Natural killer cell (primary cell): ENCODE measurements at regions not wholly inside any gene's neighbourhood (a gene's known extent, or its start where the extent isn't known, plus 50 kb on each side); places are given as distances from the start of the nearest gene placed in this dataset.

Experiments
- ATAC-seq, 3 donors: fragments of 150-1000 bp in 2 of 3; fragments of 200-7000 bp in 1 of 3; cut with Tn5 transposase; 1 replicate in 1 of 3; 2 replicates in 2 of 3; pipeline ENCODE4 v1.10.0; 2021; ENCODE audit warnings: mild to moderate bottlenecking in 2 of 3, moderate library complexity in 2 of 3
- DNase-seq, 2 donors: peaks; one replicate each; pipeline versions ENCODE4 v3.0.0 to v3.0.0-alpha.2; 2013 to 2021; ENCODE audit warnings: mixed read lengths in 1 of 2
- H3K27ac ChIP-seq: one replicate; pipeline ENCODE4 v1.5.1; 2013; ENCODE audit warnings: mild to moderate bottlenecking, low read length
- H3K27me3 ChIP-seq: one replicate; pipeline ENCODE4 v1.6.1; 2013; ENCODE audit warnings: low read length; ENCODE audit not compliant: control insufficient read depth, insufficient read depth
- H3K36me3 ChIP-seq: one replicate; pipeline ENCODE4 v1.6.1; 2013; ENCODE audit warnings: low read length; ENCODE audit not compliant: control insufficient read depth, insufficient read depth
- H3K4me1 ChIP-seq: one replicate; pipeline ENCODE4 v1.6.1; 2013; ENCODE audit warnings: low read length; ENCODE audit not compliant: control insufficient read depth, insufficient read depth
- H3K4me3 ChIP-seq: one replicate; pipeline ENCODE4 v1.5.1; 2013; ENCODE audit warnings: low read length
- H3K9me3 ChIP-seq: one replicate; pipeline ENCODE4 v1.6.1; 2013; ENCODE audit warnings: low read length; ENCODE audit not compliant: control insufficient read depth, insufficient read depth
- H3K27ac Mint-ChIP-seq, 2 donors: one replicate each; pipeline ENCODE4 v1.8.0; 2022; ENCODE audit warnings: mild to moderate bottlenecking in 2 of 2, mixed read lengths in 2 of 2, moderate library complexity in 1 of 2
- H3K27me3 Mint-ChIP-seq, 2 donors: one replicate each; pipeline ENCODE4 v1.8.0; 2022; ENCODE audit warnings: low read depth in 2 of 2, mixed read lengths in 2 of 2
- H3K36me3 Mint-ChIP-seq: one replicate; pipeline ENCODE4 v1.8.0; 2022; ENCODE audit warnings: mixed read lengths
- H3K4me1 Mint-ChIP-seq, 2 donors: one replicate each; pipeline ENCODE4 v1.8.0; 2022; ENCODE audit warnings: mixed read lengths in 2 of 2
- H3K4me3 Mint-ChIP-seq: one replicate; pipeline ENCODE4 v1.8.0; 2022; ENCODE audit warnings: mild to moderate bottlenecking, moderate library complexity, mixed read lengths
- H3K9me3 Mint-ChIP-seq, 2 donors: one replicate each; pipeline ENCODE4 v1.8.0; 2022; ENCODE audit warnings: mixed read lengths in 2 of 2
- WGBS: methylation state at CpG from one replicate; pipeline ENCODE4 v1.1.7; 2013; ENCODE audit warnings: missing lambda C conversion rate; ENCODE audit not compliant: insufficient coverage; 5-methylcytosine and 5-hydroxymethylcytosine counted together
- intact Hi-C: fragments of 100-400 bp; cut with micrococcal nuclease; formaldehyde crosslinking; loops from one replicate; pipeline ENCODE4 v1.14.2; 2022
- TF ChIP-seq, protein P1 (sequence below): fragments of 200-600 bp; IDR thresholded peaks from one replicate; pipeline ENCODE4 v1.8.0; 2022; ENCODE audit warnings: antibody characterized with exemption

DNA sequence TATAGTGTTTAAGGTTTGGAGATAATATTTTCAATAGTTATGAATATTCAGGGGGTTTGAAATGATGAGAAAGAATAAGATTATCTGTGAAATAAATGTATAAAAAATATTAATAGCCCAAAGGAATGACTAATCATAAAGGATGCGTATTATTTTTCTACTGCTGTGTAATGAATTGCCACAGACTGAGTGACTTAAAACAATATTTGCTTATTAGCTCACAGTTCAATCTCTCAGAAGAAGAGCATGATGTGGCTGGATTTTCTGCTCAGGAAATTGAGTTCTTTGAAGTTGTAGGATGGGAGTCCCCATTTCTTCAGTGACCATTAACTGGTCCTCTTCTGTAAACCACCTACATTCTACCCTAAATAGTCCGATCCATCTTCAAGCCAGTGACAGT lies 1680.8 kb upstream of the AGA start:
- ATAC-seq, result no peak
- WGBS, result 100% methylated on average over 1 of the region's 2 CpGs
- no peaks in the 10 kb centered on the region for H3K27me3 ChIP-seq
- H3K27ac Mint-ChIP-seq, result no peak overlapping the region
- H3K36me3 Mint-ChIP-seq, result no peaks in the 10 kb centered on the region
- no peaks in the 10 kb centered on the region for H3K36me3 ChIP-seq
- no peaks in the 10 kb centered on the region for H3K27me3 Mint-ChIP-seq
- H3K4me3 Mint-ChIP-seq, result no peak overlapping the region
- no peaks in the 10 kb centered on the region for H3K4me1 ChIP-seq
- no peaks in the 10 kb centered on the region for H3K9me3 ChIP-seq
- TF ChIP-seq, protein P1, sequence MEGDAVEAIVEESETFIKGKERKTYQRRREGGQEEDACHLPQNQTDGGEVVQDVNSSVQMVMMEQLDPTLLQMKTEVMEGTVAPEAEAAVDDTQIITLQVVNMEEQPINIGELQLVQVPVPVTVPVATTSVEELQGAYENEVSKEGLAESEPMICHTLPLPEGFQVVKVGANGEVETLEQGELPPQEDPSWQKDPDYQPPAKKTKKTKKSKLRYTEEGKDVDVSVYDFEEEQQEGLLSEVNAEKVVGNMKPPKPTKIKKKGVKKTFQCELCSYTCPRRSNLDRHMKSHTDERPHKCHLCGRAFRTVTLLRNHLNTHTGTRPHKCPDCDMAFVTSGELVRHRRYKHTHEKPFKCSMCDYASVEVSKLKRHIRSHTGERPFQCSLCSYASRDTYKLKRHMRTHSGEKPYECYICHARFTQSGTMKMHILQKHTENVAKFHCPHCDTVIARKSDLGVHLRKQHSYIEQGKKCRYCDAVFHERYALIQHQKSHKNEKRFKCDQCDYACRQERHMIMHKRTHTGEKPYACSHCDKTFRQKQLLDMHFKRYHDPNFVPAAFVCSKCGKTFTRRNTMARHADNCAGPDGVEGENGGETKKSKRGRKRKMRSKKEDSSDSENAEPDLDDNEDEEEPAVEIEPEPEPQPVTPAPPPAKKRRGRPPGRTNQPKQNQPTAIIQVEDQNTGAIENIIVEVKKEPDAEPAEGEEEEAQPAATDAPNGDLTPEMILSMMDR, result no peak
- H3K9me3 Mint-ChIP-seq, result peaks cover 4 to 20% of the 10 kb centered on the region in 2 donors
- no peak for DNase-seq
- intact Hi-C loops, result no loop called here
- no peaks in the 10 kb centered on the region for H3K4me1 Mint-ChIP-seq
- H3K4me3 ChIP-seq, result no peak overlapping the region
- H3K27ac ChIP-seq, result no peak overlapping the region

DNA sequence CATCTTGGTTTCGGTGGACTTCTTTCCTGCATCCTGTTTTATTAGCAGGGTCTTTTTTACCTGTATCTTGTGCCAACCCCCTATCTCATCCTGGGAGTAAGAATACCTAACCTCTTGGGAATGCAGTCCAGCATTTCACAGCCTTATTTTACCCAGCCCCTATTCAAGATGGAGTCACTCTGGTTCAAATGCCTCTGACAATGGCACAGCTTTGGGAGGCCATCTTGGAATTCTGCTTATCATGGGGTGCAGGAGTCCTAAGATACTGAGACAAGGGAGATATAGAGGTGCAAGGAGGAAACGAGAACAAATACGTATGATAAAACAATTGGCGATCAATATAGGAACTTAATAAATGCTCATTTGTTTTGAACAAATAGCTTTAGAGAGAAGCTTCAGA lies 1682.2 kb upstream of the AGA start:
- H3K27ac Mint-ChIP-seq, result no peak overlapping the region
- H3K4me3 ChIP-seq, result no peak overlapping the region
- intact Hi-C loops, result no loop called here
- ATAC-seq, result no peak
- H3K4me1 ChIP-seq, result no peaks in the 10 kb centered on the region
- TF ChIP-seq, protein P1, result no peak
- no peak overlapping the region for H3K4me3 Mint-ChIP-seq
- no peaks in the 10 kb centered on the region for H3K4me1 Mint-ChIP-seq
- H3K27me3 ChIP-seq, result no peaks in the 10 kb centered on the region
- no peak overlapping the region for H3K27ac ChIP-seq
- no peaks in the 10 kb centered on the region for H3K36me3 ChIP-seq
- no peaks in the 10 kb centered on the region for H3K36me3 Mint-ChIP-seq
- DNase-seq, result no peak
- H3K27me3 Mint-ChIP-seq, result no peaks in the 10 kb centered on the region
- no peaks in the 10 kb centered on the region for H3K9me3 ChIP-seq
- 92% methylated on average over 4 of the region's 4 CpGs for WGBS
- peaks cover 6 to 20% of the 10 kb centered on the region in 2 donors for H3K9me3 Mint-ChIP-seq

DNA sequence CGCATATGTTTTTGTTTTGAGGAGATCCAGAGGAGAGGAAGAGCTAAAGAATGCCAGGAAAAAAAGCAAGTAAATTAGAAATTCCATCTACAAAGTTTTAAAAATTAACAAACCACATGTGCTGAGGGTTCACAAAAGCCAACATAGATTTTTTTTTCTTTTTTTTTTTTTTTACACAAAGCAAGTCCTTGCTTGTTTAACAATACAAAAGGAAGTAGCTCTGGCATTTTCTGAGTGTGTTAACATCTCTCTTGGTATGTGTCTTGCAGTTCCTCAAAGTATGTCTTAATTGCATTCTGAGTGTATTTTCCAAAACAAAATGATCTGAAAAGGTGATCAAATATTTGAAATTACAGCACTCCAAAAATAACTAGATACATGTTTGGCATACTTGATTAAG lies 1682.7 kb upstream of the AGA start:
- Histone ChIP-seq H3K4me3 (no peak overlapping the region), H3K9me3 (no peaks in the 10 kb centered on the region), H3K27ac (no peak overlapping the region), H3K27me3 (no peaks in the 10 kb centered on the region), H3K4me1 (no peaks in the 10 kb centered on the region), H3K36me3 (no peaks in the 10 kb centered on the region)
- ATAC-seq (no peak), DNase-seq (no peak)
- Mint-ChIP-seq H3K36me3 (no peaks in the 10 kb centered on the region), H3K4me3 (no peak overlapping the region), H3K27me3 (no peaks in the 10 kb centered on the region), H3K4me1 (no peaks in the 10 kb centered on the region), H3K9me3 (peaks cover 8 to 22% of the 10 kb centered on the region in 2 donors), H3K27ac (no peak overlapping the region)
- WGBS, result no CpG with 5 or more reads among the region's 1 CpG
- intact Hi-C loops, result no loop called here
- TF ChIP-seq, protein P1, result no peak

DNA sequence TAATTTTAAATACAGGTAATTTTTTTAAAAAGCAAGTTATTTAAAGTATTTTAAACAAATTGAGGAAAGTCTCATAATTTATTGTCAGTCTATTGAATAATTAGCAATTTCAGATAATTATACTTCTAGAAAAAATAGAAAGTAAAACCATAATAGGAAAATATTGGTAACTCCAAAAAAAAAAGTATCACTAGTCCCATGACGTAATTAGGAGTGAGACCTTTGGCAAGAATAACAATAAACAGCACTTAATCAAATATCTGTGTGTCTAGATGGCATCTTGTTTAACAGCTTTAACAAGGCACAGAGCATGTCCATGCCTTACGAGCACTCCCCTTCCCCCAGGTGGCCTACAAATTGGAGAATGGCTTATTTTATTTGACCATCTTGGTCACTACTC lies 1683.6 kb upstream of the AGA start:
- WGBS, result 76% methylated on average over 2 of the region's 2 CpGs
- Histone ChIP-seq H3K4me1 (no peaks in the 10 kb centered on the region), H3K27me3 (no peaks in the 10 kb centered on the region), H3K27ac (no peak overlapping the region), H3K36me3 (no peaks in the 10 kb centered on the region), H3K9me3 (no peaks in the 10 kb centered on the region), H3K4me3 (no peak overlapping the region)
- Mint-ChIP-seq H3K27ac (no peak overlapping the region), H3K27me3 (no peaks in the 10 kb centered on the region), H3K4me1 (no peaks in the 10 kb centered on the region), H3K4me3 (no peak overlapping the region), H3K9me3 (peaks cover 8 to 19% of the 10 kb centered on the region in 2 donors), H3K36me3 (no peaks in the 10 kb centered on the region)
- ATAC-seq, result no peak
- DNase-seq, result no peak
- TF ChIP-seq, protein P1, result no peak
- intact Hi-C loops, result no loop called here
